A549 (cell line): ENCODE measurements at regions not wholly inside any gene's neighbourhood (a gene's known extent, or its start where the extent isn't known, plus 50 kb on each side); places are given as distances from the start of the nearest gene placed in this dataset.

Experiments
- CEBPB ChIP-seq, 2 experiments: fragments of >200 bp in 1 of 2; sonication (Bioruptor Twin) in 1 of 2; formaldehyde crosslinking in 1 of 2; IDR thresholded peaks; 2 replicates each; pipeline ENCODE4 v1.6.1; 2012 to 2016
- POLR2A ChIP-seq: IDR thresholded peaks from 2 replicates; pipeline ENCODE4 v1.6.1; 2012; ENCODE audit warnings: mild to moderate bottlenecking, low read length
- RAD21 ChIP-seq, 2 experiments: fragments of >200 bp in 1 of 2; sonication (Bioruptor Twin) in 1 of 2; formaldehyde crosslinking in 1 of 2; IDR thresholded peaks in 1 of 2; conservative IDR thresholded peaks in 1 of 2; 2 replicates in 1 of 2; 3 replicates in 1 of 2; pipeline ENCODE4 v1.6.1; 2012 to 2018; ENCODE audit warnings: inconsistent platforms in 1 of 2
- SMC3 ChIP-seq: fragments of >200 bp; sonication (Bioruptor Twin); formaldehyde crosslinking; IDR thresholded peaks from 3 replicates; pipeline ENCODE4 v1.6.1; 2018; ENCODE audit warnings: inconsistent platforms
- TF ChIP-seq, protein P1 (sequence below): fragments of >200 bp; sonication (Bioruptor Twin); formaldehyde crosslinking; IDR thresholded peaks from 3 replicates; pipeline ENCODE4 v1.5.1; 2016

GRCh38 chr22:49166211-49166610 is 661.5 kb downstream of the BRD1 start:
- TF ChIP-seq CEBPB (IDR thresholded peaks at IDR 0.05) (no peak), POLR2A (no peak), RAD21 (conservative IDR thresholded peaks at IDR 0.05 in 1 of 2, IDR thresholded peaks at IDR 0.05 in 1 of 2) (no peak), SMC3 (no peak)
- TF ChIP-seq, protein P1, sequence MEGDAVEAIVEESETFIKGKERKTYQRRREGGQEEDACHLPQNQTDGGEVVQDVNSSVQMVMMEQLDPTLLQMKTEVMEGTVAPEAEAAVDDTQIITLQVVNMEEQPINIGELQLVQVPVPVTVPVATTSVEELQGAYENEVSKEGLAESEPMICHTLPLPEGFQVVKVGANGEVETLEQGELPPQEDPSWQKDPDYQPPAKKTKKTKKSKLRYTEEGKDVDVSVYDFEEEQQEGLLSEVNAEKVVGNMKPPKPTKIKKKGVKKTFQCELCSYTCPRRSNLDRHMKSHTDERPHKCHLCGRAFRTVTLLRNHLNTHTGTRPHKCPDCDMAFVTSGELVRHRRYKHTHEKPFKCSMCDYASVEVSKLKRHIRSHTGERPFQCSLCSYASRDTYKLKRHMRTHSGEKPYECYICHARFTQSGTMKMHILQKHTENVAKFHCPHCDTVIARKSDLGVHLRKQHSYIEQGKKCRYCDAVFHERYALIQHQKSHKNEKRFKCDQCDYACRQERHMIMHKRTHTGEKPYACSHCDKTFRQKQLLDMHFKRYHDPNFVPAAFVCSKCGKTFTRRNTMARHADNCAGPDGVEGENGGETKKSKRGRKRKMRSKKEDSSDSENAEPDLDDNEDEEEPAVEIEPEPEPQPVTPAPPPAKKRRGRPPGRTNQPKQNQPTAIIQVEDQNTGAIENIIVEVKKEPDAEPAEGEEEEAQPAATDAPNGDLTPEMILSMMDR, result no peak
